BJ (cell line): ENCODE measurements at regions not wholly inside any gene's neighbourhood (a gene's known extent, or its start where the extent isn't known, plus 50 kb on each side); places are given as distances from the start of the nearest gene placed in this dataset.

Source experiments
- CTCF ChIA-PET: fragments of 350-600 bp; formaldehyde crosslinking; extraction: SDS; loops from one replicate; lab custom pipeline; 2021; ENCODE audit warnings: antibody characterized with exemption, inconsistent platforms; lab: Yijun Ruan, JAX
- POLR2A ChIA-PET: fragments of 300-600 bp; sonication (Branson Sonifier 250); formaldehyde crosslinking; extraction: SDS; loops from one replicate; lab custom pipeline; 2021; ENCODE audit warnings: antibody characterized with exemption; lab: Charles Lee
- DNase-seq: peaks from one replicate; pipeline ENCODE4 v3.0.0-alpha.2; 2011; ENCODE audit warnings: low read depth
- H3K27me3 ChIP-seq: 2 replicates; pipeline ENCODE4 v1.6.0; 2011; ENCODE audit warnings: low read length; ENCODE audit not compliant: control insufficient read depth, insufficient read depth
- H3K36me3 ChIP-seq: 2 replicates; pipeline ENCODE4 v1.5.1; 2011; ENCODE audit warnings: low read length; ENCODE audit not compliant: control insufficient read depth, insufficient read depth
- H3K4me3 ChIP-seq: 2 replicates; pipeline ENCODE4 v1.5.1; 2011; ENCODE audit warnings: low read depth, mild to moderate bottlenecking, control low read depth, low read length
- TF ChIP-seq, protein P1 (sequence below): IDR thresholded peaks from 2 replicates; pipeline ENCODE4 v1.5.1; 2011; ENCODE audit warnings: low read depth, mild to moderate bottlenecking, control low read depth, inconsistent platforms, low read length, moderate library complexity; ENCODE audit not compliant: insufficient read depth

- ChIA-PET POLR2A (no interaction called here), CTCF (no interaction called here)
- no peak overlapping the region for H3K4me3 ChIP-seq
- DNase-seq, result no peak
- TF ChIP-seq, protein P1, sequence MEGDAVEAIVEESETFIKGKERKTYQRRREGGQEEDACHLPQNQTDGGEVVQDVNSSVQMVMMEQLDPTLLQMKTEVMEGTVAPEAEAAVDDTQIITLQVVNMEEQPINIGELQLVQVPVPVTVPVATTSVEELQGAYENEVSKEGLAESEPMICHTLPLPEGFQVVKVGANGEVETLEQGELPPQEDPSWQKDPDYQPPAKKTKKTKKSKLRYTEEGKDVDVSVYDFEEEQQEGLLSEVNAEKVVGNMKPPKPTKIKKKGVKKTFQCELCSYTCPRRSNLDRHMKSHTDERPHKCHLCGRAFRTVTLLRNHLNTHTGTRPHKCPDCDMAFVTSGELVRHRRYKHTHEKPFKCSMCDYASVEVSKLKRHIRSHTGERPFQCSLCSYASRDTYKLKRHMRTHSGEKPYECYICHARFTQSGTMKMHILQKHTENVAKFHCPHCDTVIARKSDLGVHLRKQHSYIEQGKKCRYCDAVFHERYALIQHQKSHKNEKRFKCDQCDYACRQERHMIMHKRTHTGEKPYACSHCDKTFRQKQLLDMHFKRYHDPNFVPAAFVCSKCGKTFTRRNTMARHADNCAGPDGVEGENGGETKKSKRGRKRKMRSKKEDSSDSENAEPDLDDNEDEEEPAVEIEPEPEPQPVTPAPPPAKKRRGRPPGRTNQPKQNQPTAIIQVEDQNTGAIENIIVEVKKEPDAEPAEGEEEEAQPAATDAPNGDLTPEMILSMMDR, result no peak
- no peaks in the 10 kb centered on the region for H3K27me3 ChIP-seq
- H3K36me3 ChIP-seq, result no peaks in the 10 kb centered on the region
Measured at GRCh38 chr14:85224241-85224640, 305.7 kb upstream of the FLRT2 start.

- no peak for DNase-seq
- no peaks in the 10 kb centered on the region for H3K27me3 ChIP-seq
- TF ChIP-seq, protein P1, result no peak
- ChIA-PET CTCF (interaction anchor here (1.2 to 1.7 kb wide), 2 partner anchors 13 to 34 kb away, joined by 3 to 5 read pairs; no protein-coding TSS in a partner anchor), POLR2A (interaction anchor here (0.7 kb wide), 1 partner anchor 366 kb away, joined by 3 read pairs; no protein-coding TSS in a partner anchor)
- H3K36me3 ChIP-seq, result no peaks in the 10 kb centered on the region
- H3K4me3 ChIP-seq, result no peak overlapping the region
Measured at GRCh38 chr14:85233756-85234155, 296.2 kb upstream of the FLRT2 start.

- POLR2A ChIA-PET, result interaction anchor here (0.7 kb wide), 1 partner anchor 365 kb away, joined by 3 read pairs; no protein-coding TSS in a partner anchor
- Histone ChIP-seq H3K4me3 (no peak overlapping the region), H3K36me3 (no peaks in the 10 kb centered on the region), H3K27me3 (no peaks in the 10 kb centered on the region)
- TF ChIP-seq, protein P1, result no peak
- no peak for DNase-seq
- CTCF ChIA-PET, result interaction anchor here (1.2 to 1.7 kb wide), 2 partner anchors 13 to 34 kb away, joined by 3 to 5 read pairs; no protein-coding TSS in a partner anchor
Measured at GRCh38 chr14:85234156-85235025, 295.6 kb upstream of the FLRT2 start.

GRCh38 chr14:85235868-85236267 is 294.1 kb upstream of the FLRT2 start:
- no peak for DNase-seq
- Histone ChIP-seq H3K4me3 (no peak overlapping the region), H3K36me3 (no peaks in the 10 kb centered on the region), H3K27me3 (no peaks in the 10 kb centered on the region)
- POLR2A ChIA-PET, result no interaction called here
- CTCF ChIA-PET, result interaction anchor here (0.6 kb wide), 1 partner anchor 35 kb away, joined by 3 read pairs; no protein-coding TSS in a partner anchor
- TF ChIP-seq, protein P1, result no peak

DNA sequence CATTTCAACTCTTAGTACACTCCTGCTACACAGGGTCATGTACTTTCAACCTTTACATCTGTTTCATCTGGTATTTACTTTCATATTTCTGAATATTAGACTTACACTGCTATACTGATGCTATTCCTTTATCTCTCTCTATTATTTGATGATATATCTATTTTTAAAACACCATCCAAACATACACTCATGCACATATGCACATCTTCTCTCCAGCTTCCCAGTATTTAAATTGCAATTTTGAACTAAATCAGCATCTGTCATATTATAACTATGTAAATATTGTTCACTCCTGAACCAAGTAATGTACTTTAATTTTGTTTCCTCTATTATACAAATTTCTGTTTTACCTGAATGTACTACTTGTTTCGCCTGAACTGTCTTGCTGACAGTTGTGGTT is 293.6 kb upstream of the FLRT2 start:
- TF ChIP-seq, protein P1, result no peak
- H3K27me3 ChIP-seq, result no peaks in the 10 kb centered on the region
- DNase-seq, result no peak
- no peak overlapping the region for H3K4me3 ChIP-seq
- ChIA-PET CTCF (interaction anchor here (0.6 kb wide), 1 partner anchor 35 kb away, joined by 3 read pairs; no protein-coding TSS in a partner anchor), POLR2A (no interaction called here)
- H3K36me3 ChIP-seq, result no peaks in the 10 kb centered on the region
